ENCODE measurements at regions not wholly inside any gene's neighbourhood (a gene's known extent, or its start where the extent isn't known, plus 50 kb on each side); places are given as distances from the start of the nearest gene placed in this dataset.

- no peak for DNase-seq
Measured at GRCh38 chr11:31887180-31887579, 76.1 kb upstream of the PAX6 start.

- no peak for DNase-seq
Measured at GRCh38 chr11:31884080-31884479, 73.0 kb upstream of the PAX6 start.

DNA sequence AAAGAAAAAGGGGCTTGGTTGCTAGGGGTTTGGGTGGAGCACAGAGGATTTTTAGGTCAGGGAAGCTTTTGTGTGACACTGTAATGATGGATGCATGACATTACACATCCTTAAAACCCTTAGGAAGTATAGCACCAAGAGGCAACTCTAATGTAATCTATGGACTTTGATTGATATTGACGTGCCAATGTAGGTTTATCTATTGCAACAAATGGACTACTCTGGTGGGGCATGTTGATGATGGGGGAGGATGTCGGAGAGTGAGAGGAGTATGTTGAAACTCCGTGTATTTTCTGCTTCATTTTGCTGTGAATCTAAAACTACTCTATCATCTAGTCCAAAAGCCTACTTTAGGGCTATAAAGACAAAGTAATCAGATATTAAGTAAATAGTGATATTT, 72.3 kb upstream of the PAX6 start:
- DNase-seq = no peak

DNA sequence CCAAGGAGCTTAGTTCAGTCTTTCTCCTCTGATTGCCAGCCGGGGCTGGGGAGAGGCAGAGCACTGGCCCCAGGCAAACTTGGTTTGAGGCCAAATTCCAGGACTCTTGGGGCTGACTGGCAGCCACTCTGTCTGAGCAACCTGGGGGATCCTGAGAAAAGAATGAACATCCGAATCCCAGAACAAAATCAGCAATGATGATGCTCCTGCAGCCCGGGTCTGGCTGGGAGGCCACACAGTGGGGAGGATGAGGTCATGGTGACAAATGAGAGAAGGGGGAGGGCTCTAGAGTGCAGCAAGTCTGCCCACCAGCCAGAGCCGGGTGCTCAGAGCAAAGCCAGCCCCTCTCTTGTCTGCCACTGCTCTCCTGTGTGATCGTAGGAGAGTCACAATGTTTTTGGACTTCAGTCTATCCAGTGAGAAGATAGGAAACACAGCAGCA, 71.8 kb upstream of the PAX6 start:
- DNase-seq = no peak

- no peak for DNase-seq
Measured at GRCh38 chr11:31881825-31882224, 70.7 kb upstream of the PAX6 start.

GRCh38 chr11:31879681-31880080, 68.6 kb upstream of the PAX6 start:
- DNase-seq = no peak

DNA sequence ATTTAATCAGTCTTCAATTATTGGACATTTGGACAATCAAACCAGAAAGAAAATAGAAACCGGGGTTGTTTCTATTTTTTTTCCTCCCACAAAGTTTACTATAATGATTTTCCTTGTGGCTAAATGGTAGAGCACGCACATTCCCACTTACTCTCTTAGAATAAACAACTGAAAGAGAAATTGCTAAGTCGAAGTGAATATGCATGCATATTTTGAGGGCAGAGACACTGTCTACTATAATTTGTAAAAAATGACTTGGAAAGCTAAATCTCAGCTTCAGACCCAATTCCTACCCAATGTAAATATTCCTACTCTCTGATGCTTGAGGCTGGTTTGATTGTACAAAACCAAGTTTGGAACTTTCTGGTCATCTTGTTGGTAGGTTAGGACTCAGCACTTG, 66.7 kb upstream of the PAX6 start:
- DNase-seq = no peak

- no peak for DNase-seq
Measured at GRCh38 chr11:31877083-31877482, 66.0 kb upstream of the PAX6 start.

- no peak for DNase-seq
Measured at GRCh38 chr11:31875866-31876560, 64.9 kb upstream of the PAX6 start.

- DNase-seq = no peak
Measured at GRCh38 chr11:31874631-31875191, 63.6 kb upstream of the PAX6 start.

GRCh38 chr11:31873124-31873523, 62.0 kb upstream of the PAX6 start:
- no peak for DNase-seq

- DNase-seq = no peak
Measured at GRCh38 chr11:31872076-31872443, 60.9 kb upstream of the PAX6 start.

DNA sequence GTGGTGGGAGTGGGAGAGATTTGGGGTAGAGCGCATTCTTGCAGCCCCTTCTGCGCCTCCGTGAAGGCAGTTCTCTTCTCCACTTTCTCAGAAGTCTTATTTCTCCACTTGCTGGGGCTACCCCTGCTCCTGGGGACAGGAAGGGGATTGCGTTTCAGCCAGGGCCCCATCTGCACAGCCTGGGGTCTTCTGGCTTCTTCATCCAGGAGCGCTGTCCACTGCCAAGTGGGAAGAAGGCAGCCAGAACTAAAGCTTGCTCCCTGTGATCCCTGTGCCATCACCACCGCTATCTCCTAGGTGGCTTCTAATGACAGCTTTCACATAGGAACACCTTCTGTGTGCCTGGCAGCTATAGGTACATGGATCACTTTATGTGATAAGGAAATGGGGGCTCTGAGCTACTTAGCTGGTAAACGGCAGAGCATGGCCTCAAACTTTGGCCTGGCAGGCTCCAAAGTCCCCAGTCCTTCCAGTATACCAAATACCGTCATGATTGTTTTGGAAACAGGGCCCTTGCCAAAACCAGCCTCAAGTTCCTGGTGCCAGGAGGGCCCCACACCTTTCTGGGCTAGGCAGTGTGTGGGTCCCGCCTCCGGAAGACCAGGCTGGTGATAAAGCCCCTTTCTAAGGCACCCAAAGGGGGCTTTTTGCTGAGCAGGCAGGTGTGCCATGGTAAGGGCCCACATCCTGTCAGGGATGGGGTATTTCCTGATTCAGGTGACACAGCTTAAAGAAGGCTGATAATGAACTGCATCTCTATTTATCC, 60.4 kb upstream of the PAX6 start:
- no peak for DNase-seq

DNA sequence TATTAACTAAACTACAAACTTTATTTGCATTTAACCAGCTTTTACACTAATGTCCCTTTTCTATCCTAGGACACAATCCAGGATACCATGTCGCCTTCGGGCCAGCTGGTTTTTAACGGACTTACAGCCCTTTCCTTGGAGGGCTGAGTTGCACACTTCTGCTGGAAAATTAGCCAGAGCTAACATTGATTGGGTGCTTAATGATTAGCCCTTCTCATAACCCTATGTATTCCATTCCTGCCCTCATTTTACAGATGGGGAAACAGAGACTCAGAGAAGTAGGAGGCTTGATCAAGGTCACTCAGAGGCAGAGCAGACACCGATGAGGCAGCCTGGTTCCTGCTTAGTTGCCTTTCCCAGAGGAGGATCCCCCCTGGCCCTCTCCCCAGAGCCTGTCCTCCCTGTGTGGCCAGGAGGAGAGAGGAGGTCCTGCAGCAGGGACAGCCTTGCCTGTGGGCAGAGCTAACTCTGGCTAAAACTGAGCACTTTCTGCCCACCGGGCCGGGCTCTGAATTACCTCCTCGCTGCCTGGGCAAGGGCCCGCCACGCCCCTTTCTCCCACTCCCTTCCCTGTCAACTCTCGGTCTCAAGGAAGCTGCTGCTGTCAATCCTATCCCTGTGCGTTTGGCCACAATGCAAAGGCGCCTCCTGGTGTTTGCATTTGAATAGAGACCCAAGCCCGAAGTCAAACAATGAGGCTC, 59.6 kb upstream of the PAX6 start:
- DNase-seq = peak; percentile 60

DNA sequence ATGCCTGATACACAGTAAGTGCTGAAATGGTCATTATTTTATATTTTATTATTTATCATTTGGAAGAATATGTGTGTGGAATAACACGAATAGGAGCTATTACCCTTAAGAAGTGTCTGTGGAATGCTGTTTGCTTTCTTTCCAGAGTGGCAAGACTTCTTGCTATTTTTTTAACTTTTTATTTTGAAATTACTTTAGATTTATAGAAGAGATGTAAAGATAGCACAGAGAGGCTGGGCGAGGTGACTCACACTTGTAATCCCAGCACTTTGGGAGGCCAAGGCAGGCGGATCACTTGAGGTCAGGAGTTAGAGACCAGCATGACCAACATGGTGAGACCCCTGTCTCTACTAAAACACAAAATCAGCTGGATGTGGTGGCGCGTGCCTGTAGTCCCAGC, 58.9 kb upstream of the PAX6 start:
- no peak for DNase-seq

- DNase-seq = no peak
Measured at GRCh38 chr11:31865606-31866300, 54.6 kb upstream of the PAX6 start.

DNA sequence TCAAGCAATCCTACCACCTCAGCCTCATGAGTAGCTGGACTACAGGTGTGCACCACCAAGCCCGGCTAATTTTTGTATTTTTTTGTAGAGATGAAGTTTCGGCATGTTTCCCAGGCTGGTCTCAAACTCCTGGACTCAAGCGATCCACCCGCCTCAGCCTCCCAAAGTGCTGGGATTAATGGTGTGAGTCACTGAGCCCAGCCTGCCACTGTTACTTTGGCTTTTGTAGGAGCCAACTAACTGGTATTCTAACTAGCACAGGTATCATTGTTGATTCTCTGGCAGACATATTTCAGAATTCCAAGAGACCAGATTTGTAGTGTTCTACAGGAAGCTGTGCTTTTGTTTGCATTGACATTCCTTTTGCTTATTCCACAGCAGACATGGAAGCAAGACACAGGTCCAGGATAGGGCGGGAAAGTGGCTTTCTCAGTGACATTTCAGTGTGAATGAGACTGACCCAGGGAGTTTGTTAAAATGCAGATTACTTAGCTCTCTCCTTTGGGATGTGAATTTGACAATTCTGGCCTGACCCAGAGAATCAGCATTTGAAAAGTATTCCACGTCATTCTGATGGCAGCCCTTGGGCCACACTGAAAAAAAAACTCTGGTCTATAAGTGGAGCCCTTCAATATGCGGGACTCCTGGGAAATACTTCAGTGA, 52.2 kb upstream of the PAX6 start:
- DNase-seq = no peak

- DNase-seq = no peak
Measured at GRCh38 chr11:31861011-31861410, 49.9 kb upstream of the PAX6 start.
